HG03135 (cell line): ENCODE measurements at regions not wholly inside any gene's neighbourhood (a gene's known extent, or its start where the extent isn't known, plus 50 kb on each side); places are given as distances from the start of the nearest gene placed in this dataset.
"Not testable (repeated sequence)": the region's sequence is repeated elsewhere in the genome, so short reads cannot be mapped to it uniquely, and the experiment has no call there.

Experiments
- ATAC-seq: cut with Tn5 transposase; IDR thresholded peaks from one replicate; pipeline ENCODE4 v1.9.1; 2021; ENCODE audit warnings: mild to moderate bottlenecking, moderate library complexity; ENCODE audit not compliant: unreplicated experiment

DNA sequence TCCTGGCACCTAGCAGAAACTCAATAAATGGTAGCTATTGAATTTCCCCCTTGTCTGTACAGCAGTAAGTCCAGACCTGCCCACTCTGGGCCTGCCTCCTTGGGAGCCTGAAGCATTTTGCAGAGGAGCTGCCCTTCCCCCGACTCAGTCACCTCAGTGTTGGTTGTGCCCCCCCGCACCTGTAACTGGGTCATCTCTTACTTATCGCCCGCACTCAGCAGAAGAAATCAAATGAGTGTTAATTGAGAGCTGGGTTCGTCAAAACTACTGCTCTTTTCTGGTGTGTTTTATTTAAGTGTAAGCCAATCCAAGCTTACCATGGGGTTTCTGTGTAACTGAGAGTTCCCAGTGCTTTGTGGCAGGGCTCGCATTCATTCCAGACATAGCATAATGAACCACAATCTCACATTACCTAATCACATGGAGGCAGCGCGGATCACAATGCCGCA, 175.5 kb upstream of the IRF2BP2 start:
- not testable (repeated sequence) for ATAC-seq

- ATAC-seq, result not testable (repeated sequence)
These were observed 174.1 kb upstream of the IRF2BP2 start for GRCh38 chr1:234784108-234784507.

DNA sequence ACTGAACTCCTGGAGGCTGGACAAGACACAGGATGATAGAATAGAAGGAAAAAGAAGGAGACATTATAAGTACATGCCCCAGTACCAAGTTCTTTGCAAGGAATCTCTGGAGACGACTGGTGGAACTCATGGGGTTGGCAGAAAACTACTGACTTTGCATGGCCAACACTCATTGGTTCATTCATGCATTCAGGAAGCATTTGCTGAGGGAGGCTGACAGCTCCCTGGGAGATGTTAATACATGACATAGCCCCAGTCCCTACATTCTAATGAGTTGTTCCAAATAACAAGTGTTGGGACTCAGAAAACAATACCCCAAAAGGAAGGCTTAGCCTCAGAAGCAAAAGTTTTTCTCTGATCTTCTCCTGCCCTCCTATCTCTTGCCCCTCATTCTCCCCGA, 172.8 kb upstream of the IRF2BP2 start:
- ATAC-seq, result no peak

DNA sequence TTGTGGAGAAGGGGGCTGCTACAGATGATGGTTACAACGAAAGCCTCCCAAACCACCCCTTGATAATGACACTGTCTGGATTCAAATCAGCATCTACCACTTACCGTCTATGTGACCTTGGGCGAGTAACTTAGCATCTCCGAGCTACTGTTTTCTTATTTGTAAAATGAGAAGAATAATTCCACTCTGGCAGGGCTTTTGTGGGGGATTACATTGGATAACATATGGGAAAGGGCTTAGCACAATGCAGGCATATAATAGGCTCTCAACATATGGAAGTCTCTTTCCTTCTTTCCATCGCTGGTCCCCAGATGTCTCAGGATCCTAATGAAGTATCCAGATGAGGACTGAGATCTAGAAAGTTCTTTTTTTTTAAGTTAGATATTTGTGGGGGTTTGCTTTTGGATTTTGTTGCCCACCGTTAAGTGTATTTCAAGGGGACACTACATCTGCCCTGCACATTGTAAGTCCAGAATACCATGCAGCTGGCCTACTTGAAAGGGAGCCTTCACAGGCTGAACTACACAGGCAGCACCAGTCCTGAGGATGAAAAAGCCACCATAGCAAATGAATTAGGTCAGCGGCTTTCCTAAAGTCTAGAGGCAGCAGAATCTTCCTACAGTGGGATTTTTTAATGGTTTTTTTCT, 172.2 kb upstream of the IRF2BP2 start:
- no peak for ATAC-seq

GRCh38 chr1:234781241-234782065, 171.5 kb upstream of the IRF2BP2 start:
- no peak for ATAC-seq

GRCh38 chr1:234780531-234781162, 170.7 kb upstream of the IRF2BP2 start:
- ATAC-seq, result no peak

DNA sequence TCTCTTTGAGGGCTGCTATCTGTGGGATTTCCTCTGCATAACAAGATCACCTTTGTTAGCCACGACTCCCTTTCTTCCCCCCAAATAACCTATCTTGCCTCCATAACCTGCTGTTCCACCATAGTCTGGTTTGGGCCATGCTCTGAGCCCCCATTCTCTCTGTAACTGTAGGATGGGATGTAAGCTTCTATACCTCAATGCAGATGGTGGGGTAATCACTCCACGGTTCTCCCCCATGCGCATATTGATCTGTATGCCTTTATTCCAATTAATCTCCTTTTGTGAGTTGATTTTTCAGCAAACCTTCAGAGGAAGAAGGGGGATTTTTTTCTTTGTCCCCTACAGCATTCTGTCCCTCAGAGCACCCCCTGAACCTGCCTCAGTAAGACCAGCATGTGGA, 170.1 kb upstream of the IRF2BP2 start:
- ATAC-seq, result no peak

GRCh38 chr1:234779600-234779999, 169.6 kb upstream of the IRF2BP2 start:
- not testable (repeated sequence) for ATAC-seq

DNA sequence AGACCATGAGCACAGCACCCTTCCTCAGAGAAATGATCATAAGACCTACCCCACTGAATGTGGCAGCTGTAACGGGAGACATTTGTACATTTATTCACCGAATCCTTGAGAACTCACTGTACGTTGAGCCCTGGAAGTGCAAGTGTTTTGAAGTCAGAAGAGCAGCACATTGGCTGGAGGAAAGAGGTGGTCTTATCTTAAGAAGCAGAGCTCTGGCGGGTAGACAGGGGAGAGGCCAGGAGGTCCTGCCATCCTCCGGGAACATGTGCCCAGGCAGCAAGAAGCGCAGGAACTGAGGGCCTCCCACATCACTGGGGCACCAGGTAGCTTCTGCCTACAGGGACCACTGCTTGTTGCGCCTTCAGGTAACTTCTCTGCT, 169.2 kb upstream of the IRF2BP2 start:
- ATAC-seq, result no peak

- no peak for ATAC-seq
These were observed 168.5 kb upstream of the IRF2BP2 start for GRCh38 chr1:234778221-234779159.

GRCh38 chr1:234777856-234778220, 167.9 kb upstream of the IRF2BP2 start:
- ATAC-seq, result no peak

DNA sequence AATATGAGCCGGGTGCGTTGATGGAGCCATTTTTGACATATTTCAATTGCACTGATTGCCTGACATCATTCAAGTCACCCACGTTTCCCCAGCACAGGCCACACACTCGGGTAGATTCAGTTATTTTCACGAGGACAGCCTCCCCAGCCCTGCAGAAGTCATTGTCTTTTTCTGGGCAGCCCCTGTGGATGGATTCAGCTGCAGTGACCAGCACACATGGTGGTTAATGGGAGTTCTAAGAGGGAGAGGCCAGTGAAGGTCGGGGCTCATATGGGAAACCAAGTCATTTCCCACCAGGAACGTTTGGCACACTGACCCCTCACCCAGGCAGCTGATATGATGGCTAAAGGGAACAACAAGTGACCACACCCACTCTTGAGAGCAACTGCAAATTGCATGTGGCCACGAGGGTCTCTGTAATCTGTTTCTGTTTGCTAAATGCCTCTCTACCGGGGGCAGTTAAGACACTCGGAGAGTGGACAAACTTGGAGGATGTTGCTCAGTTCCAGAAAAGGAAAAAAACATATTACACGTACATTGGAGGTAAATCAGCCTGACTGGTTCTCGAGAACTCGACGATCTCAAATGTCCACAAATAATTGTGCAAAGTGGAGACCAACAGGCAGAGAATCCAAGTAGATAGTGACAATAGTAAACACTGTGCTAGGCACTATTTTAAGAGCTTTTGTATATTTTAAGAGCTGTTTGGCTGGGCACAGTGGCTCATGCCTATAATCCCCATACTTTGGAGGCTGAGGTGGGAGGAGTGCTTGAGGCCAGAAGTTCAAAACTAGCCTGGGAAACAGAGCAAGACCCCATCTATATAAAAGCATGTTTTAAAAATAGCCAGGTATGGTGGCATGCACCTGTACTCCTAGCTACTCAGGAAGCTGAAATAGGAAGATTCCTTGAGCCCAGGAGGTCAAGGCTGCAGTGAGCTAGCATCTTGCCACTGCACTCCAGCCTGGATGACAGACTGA, 167.2 kb upstream of the IRF2BP2 start:
- no peak for ATAC-seq

DNA sequence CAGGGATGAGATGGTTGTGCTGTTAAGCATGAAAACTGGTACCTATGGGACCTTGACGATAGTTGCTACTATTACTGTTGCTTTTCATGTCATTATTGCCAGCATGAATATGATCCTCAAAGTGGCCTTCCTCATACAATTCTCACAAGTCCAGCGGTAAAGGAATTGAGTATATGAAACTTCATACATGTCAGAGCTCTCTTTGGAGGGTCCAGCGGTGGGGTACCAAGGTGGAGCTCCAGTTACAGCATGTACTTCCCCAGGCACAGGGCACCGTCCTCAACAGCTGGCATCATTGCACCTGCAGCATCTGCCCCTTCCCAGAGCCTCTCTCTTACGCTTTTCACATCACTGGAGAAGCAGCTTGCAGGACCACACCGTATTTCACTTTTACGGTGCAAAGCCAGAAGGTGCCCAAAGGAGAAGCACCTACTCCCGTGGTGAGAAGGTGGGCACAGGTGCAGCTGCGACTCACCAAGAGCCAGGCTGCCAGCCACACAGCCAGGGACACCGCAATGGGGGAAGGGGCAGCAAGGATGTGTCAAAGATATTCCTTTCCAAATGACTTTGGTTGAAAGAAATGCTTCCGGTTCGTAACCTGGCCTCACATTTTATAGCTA, 166.4 kb upstream of the IRF2BP2 start:
- ATAC-seq, result no peak

DNA sequence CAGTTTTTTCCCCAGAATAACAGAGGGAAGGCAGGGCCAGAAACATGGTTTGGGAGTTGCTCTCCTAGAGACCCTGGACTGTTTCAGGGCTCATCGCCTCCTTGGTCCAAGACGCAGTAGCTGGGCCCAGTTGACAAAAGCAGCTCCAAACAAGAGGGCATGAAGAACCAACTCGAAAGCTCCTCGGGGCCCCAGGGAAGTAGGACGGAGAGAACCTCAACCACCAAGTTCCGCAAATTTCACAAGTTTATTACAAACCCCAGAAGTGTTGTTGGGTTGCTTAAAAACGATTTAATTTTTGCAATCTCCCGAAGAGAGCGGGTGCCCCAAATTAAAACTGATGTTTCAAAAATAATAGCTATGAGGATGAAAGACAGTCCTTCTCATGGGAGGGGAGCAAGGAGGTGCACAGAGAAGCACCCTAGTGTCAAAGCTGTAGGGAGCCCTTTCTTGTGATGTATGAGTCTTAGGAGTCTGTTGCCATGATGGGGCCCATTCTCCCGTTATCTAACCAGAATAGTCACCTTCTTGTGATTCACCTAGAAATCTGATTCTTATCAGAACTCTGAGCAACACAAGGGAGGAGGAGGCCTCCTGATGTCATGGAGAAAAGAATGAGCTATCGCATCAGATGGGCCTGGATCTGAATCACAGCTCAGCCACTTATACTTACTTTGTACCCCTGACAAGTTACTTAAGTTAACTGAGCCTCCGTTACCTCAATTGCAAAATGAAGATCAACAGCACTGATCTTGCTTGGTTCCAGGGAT, 165.7 kb upstream of the IRF2BP2 start:
- no peak for ATAC-seq

DNA sequence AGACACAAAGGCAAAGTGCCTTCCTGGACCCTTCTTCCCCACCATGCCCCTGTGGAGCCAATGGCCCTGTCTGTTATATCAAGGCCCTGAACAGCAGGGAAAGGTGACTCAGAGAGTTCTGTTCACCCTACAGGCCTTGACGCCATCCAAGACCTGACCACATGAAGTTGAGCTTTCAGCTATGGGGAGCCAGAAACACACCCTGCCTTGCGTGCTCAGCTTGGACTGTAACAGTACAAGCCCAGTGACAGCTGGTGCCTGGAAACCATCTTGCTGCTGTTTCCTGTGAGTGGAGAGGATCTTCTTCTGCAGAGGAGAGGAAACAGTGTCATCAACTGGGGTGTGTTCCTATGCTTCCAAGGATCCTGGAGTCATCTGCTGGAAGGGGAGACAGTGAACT, 165.0 kb upstream of the IRF2BP2 start:
- ATAC-seq, result no peak

DNA sequence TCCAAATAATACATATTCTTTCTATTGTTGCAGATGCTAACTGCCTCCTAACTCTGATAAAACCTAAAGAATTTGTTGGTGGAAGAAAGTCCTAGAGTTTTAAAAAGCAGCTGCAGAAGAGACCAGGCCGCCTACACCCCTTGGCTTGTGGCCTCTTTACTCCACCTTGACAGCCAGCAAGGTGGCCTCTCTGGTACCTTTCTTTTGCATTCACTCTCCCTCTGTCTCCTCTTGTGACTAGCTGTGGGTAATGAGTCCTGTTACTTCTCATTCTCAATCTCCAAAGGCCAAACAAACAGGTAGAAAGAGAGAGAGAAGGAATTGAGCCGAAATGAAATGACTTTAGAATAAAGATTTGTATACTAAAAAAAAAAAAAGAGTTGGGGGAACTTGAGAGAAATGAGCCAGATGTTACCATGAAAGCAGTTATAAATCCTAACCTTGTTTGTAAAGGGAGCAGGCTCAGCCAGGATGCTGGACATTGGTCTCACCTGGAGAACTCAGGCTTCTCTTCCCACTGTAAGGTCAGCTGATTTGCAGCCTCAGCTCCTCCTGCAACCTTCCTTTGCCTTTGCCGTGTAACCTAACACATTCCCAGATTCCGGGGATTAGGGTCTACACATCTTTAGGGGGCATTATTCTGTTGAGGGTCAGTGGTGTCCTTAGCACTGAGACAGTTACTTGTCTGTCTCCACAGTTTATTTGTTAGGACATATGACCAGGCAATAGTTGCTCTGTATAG, 164.1 kb upstream of the IRF2BP2 start:
- no peak for ATAC-seq

GRCh38 chr1:234772345-234773147, 162.6 kb upstream of the IRF2BP2 start:
- ATAC-seq, result peak; percentile 84
